Mucosa of descending colon (tissue), 3 donors: ENCODE measurements at regions not wholly inside any gene's neighbourhood (a gene's known extent, or its start where the extent isn't known, plus 50 kb on each side); places are given as distances from the start of the nearest gene placed in this dataset.

Experiments used
- ATAC-seq: fragments of 200-7000 bp; cut with Tn5 transposase; one replicate; pipeline ENCODE4 v1.9.1; 2020; ENCODE audit warnings: mild to moderate bottlenecking, moderate library complexity
- DNase-seq, 3 donors: peaks; one replicate each; pipeline ENCODE4 v3.0.0-alpha.2; 2020
- H3K36me3 ChIP-seq: fragments of 200-600 bp; one replicate; pipeline ENCODE4 v1.8.0; 2021; ENCODE audit warnings: low read depth, mild to moderate bottlenecking
- H3K4me1 ChIP-seq: fragments of 200-600 bp; one replicate; pipeline ENCODE4 v1.8.0; 2021; ENCODE audit warnings: low read depth, mild to moderate bottlenecking
- H3K4me3 ChIP-seq: fragments of 200-600 bp; one replicate; pipeline ENCODE4 v1.8.0; 2021; ENCODE audit warnings: mild to moderate bottlenecking
- H3K9me3 ChIP-seq: fragments of 200-600 bp; one replicate; pipeline ENCODE4 v1.8.0; 2021; ENCODE audit warnings: mild to moderate bottlenecking
- intact Hi-C, 2 donors: fragments of 100-400 bp; cut with DNase I in 1 of 2; cut with micrococcal nuclease in 1 of 2; formaldehyde crosslinking; loops; one replicate each; pipeline versions ENCODE4 v1.11.0 to v1.11.1; 2022; cut with DNase I, micrococcal nuclease
- TF ChIP-seq, protein P1 (sequence below): fragments of 200-600 bp; IDR thresholded peaks from one replicate; pipeline ENCODE4 v1.8.0; 2022; ENCODE audit warnings: antibody characterized with exemption, mild to moderate bottlenecking
- donor health status: DM: no; HTN: no; CAD: no; lungs with moderate emphysema.
- donor health status: DM: no; HTN: no; CAD: no.
- donor health status: DM: no; HTN: yes; CAD: no.

DNA sequence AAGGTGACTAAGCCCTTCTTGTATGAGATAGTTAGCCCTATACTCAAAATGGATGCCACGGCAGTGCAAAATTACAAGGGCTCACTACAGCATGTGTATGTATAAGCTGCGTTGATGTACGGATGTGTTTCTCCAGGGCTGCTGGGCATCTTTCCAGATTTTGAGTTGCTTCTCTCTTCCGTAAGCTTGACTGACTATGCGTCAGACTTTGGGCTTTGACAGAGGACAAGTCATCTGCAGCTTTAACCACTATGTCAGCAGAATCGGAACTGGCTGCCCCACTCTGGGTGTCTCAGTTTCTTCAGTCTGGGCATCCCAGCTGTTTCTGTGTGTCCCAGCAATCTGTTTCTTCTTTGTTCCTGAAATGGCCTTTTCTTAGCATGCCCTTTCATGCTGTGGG is 241.6 kb downstream of the BTBD3 start:
- Histone ChIP-seq H3K36me3 (no peaks in the 10 kb centered on the region), H3K4me3 (no peak overlapping the region), H3K9me3 (no peaks in the 10 kb centered on the region), H3K4me1 (no peaks in the 10 kb centered on the region)
- ATAC-seq (no peak), DNase-seq (no peak)
- TF ChIP-seq, protein P1, sequence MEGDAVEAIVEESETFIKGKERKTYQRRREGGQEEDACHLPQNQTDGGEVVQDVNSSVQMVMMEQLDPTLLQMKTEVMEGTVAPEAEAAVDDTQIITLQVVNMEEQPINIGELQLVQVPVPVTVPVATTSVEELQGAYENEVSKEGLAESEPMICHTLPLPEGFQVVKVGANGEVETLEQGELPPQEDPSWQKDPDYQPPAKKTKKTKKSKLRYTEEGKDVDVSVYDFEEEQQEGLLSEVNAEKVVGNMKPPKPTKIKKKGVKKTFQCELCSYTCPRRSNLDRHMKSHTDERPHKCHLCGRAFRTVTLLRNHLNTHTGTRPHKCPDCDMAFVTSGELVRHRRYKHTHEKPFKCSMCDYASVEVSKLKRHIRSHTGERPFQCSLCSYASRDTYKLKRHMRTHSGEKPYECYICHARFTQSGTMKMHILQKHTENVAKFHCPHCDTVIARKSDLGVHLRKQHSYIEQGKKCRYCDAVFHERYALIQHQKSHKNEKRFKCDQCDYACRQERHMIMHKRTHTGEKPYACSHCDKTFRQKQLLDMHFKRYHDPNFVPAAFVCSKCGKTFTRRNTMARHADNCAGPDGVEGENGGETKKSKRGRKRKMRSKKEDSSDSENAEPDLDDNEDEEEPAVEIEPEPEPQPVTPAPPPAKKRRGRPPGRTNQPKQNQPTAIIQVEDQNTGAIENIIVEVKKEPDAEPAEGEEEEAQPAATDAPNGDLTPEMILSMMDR = no peak
- intact Hi-C loops = no loop called here

DNA sequence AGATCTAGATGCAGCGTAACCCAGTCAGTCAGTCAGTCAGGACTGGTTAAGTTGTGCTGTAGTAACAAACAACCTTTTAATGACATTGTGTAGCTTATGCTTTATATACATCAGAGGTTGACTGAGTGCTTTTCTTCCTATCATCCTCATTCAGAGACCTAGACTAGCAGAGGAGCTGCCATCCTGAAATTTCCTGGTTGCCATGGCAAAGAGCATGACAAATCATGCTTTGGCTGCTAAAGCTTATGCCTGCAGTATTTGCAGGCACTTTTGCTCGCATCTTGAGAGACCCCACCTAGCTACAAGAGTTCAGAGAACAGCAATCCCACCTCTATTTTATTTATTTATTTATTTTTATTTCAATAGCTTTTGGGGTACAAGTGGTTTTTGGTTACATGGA is 244.0 kb downstream of the BTBD3 start:
- no peaks in the 10 kb centered on the region for H3K36me3 ChIP-seq
- intact Hi-C loops = no loop called here
- H3K4me3 ChIP-seq = no peak overlapping the region
- TF ChIP-seq, protein P1 = no peak
- H3K9me3 ChIP-seq = no peaks in the 10 kb centered on the region
- no peak for DNase-seq
- no peak for ATAC-seq
- peaks cover 3% of the 10 kb centered on the region for H3K4me1 ChIP-seq

DNA sequence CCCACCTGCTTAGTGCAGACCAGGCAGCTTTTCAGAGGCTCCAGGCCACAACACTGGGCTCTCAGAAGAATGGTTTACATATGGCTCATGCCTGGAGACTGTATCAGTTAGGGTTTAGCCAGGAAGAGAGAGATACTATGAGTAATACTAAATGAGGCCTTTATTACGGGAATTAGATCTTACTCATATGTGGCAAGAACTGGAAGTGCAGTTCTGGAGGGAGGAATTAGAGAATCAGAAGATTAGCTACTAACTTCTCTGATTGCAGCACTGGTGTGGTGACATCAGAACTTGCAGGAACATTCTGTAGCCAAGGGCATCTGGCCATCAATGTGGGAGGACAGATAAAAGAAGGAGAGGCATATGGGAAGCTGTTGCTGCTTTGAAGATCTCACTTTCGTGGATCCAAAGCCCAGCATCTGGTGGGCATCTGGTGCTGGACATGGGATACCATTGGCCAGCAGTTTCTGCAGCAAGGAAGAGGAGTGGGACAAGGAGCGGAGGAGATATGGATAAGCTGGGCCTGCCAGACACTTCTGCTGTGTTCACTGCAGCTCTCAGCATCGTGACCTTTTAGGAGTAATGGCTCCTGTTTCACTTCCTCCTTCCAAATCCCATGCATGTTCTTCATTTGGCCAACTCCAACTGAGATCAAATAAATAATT is 248.5 kb downstream of the BTBD3 start:
- H3K36me3 ChIP-seq = no peaks in the 10 kb centered on the region
- intact Hi-C loops = no loop called here
- H3K9me3 ChIP-seq = peaks cover 12% of the 10 kb centered on the region
- TF ChIP-seq, protein P1 = no peak
- ATAC-seq = peak; percentile 97
- no peak for DNase-seq
- H3K4me1 ChIP-seq = peaks cover 3% of the 10 kb centered on the region
- H3K4me3 ChIP-seq = no peak overlapping the region

DNA sequence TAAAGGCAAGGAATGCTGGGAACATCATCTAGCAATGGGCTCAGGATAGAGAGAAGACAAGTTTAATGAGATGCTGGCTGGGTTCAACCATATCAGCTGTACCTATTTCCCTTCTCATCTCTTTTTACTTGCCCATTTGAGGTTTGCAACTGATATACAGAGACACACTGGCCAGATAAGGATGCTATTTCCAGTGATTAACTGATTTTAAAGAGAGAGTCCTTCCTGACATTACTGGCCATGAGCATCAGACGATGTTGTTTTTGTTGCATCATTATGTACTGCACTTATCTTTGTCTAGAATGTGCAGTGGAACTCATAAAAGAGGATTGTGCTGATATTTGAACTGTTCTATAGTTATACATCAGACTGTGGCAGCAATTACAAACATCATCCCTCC is 252.7 kb downstream of the BTBD3 start:
- Histone ChIP-seq H3K4me1 (peaks cover 3% of the 10 kb centered on the region), H3K4me3 (no peak overlapping the region), H3K36me3 (no peaks in the 10 kb centered on the region), H3K9me3 (peaks cover 12% of the 10 kb centered on the region)
- TF ChIP-seq, protein P1 = no peak
- ATAC-seq (no peak), DNase-seq (no peak)
- intact Hi-C loops = no loop called here

DNA sequence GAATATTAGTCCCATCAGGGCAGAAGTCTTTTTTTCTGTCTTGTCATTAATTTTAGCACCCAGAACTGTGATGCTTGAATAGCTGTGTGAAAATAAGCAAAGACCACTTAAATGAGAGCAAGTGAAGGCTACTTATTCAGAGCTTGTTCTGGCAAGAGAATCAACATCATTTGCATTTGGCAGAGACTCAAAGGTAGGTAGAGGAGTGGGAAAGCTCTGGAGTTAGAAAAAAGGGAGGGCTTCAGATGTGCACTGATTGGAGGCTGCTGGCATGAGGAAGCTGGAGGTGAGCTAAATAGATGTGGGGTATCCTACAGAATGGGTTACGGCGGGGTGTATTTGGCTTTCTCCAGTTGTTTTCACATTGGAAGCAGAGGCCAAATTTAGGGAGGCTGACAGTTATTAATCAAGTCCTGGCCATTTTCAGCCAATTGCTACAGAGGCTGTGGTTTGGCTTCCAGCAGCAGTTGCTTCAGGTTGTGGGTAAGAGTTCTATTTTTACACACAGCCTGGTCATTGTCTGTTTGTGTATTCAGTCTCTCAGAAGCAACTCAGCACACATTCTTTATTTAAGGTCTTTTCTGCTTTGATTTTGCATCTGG is 254.3 kb downstream of the BTBD3 start:
- intact Hi-C loops = no loop called here
- no peaks in the 10 kb centered on the region for H3K36me3 ChIP-seq
- ATAC-seq = no peak

More for the DNA sequence above, 254.3 kb downstream of the BTBD3 start:
- TF ChIP-seq, protein P1 = no peak
- Histone ChIP-seq H3K9me3 (peaks cover 12% of the 10 kb centered on the region), H3K4me3 (no peak overlapping the region), H3K4me1 (peaks cover 2% of the 10 kb centered on the region)
- DNase-seq = no peak
